AG09309 (cell line): ENCODE measurements at regions not wholly inside any gene's neighbourhood (a gene's known extent, or its start where the extent isn't known, plus 50 kb on each side); places are given as distances from the start of the nearest gene placed in this dataset.

Experiments
- DNase-seq: peaks from one replicate; pipeline ENCODE4 v3.0.0-alpha.2; 2010; ENCODE audit warnings: low read depth
- H3K4me3 ChIP-seq: 2 replicates; pipeline ENCODE4 v1.5.1; 2011; ENCODE audit warnings: mild to moderate bottlenecking, low read depth, low read length, moderate library complexity; ENCODE audit not compliant: control insufficient read depth
- TF ChIP-seq, protein P1 (sequence below): IDR thresholded peaks from 2 replicates; pipeline ENCODE4 v1.5.1; 2011; ENCODE audit warnings: mild to moderate bottlenecking, low read depth, low read length, inconsistent platforms; ENCODE audit not compliant: insufficient read depth, control insufficient read depth; ENCODE audit errors: missing control alignments

- TF ChIP-seq, protein P1, sequence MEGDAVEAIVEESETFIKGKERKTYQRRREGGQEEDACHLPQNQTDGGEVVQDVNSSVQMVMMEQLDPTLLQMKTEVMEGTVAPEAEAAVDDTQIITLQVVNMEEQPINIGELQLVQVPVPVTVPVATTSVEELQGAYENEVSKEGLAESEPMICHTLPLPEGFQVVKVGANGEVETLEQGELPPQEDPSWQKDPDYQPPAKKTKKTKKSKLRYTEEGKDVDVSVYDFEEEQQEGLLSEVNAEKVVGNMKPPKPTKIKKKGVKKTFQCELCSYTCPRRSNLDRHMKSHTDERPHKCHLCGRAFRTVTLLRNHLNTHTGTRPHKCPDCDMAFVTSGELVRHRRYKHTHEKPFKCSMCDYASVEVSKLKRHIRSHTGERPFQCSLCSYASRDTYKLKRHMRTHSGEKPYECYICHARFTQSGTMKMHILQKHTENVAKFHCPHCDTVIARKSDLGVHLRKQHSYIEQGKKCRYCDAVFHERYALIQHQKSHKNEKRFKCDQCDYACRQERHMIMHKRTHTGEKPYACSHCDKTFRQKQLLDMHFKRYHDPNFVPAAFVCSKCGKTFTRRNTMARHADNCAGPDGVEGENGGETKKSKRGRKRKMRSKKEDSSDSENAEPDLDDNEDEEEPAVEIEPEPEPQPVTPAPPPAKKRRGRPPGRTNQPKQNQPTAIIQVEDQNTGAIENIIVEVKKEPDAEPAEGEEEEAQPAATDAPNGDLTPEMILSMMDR, result no peak
These were observed 64.8 kb upstream of the NRSN1 start for GRCh38 chr6:24060982-24061754.

GRCh38 chr6:24064106-24064505 is 61.9 kb upstream of the NRSN1 start:
- no peak for DNase-seq
- no peak overlapping the region for H3K4me3 ChIP-seq
- TF ChIP-seq, protein P1, result peak; percentile 8

More at GRCh38 chr6:24060982-24061754, 64.8 kb upstream of the NRSN1 start:
- H3K4me3 ChIP-seq, result no peak overlapping the region
- no peak for DNase-seq

DNA sequence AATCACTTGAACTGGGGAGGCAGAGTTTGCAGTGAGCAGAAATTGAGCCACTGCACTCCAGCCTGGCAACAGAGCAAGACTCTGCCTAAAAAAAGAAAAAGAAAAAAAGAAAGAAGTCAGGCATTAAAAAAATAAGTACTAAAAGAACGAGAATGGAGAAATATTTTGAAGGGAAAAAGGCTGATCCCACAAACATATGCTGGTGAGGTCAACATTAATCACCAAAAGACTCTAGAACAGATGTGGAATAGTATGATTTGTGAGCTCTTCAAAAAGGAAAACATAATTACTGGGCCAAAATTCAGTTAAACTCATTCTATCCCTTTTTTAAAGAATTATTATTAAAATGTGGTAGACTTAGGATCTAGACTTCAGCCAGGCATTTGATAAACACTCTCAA is 61.2 kb upstream of the NRSN1 start:
- no peak overlapping the region for H3K4me3 ChIP-seq
- TF ChIP-seq, protein P1, result no peak
- DNase-seq, result no peak

DNA sequence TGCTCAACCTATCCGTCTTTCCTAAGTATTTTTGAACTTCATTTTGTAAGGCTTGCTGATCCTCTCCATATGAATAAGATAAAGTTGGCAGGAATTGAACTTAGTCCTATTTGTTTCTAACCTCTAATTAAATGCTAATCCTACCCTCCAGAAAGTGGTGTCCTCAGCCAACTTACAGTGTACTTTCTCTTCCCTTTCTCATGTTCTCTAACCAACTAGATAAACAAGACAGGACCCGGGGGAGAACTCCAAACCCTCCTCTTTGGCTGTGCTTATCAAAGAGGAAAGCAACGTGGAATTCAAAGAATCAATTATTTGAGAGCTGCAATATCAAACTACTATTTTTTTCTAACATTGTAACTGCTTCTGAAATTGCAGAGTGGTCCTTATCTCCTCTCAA is 56.5 kb upstream of the NRSN1 start:
- TF ChIP-seq, protein P1, result no peak
- H3K4me3 ChIP-seq, result no peak overlapping the region
- no peak for DNase-seq

DNA sequence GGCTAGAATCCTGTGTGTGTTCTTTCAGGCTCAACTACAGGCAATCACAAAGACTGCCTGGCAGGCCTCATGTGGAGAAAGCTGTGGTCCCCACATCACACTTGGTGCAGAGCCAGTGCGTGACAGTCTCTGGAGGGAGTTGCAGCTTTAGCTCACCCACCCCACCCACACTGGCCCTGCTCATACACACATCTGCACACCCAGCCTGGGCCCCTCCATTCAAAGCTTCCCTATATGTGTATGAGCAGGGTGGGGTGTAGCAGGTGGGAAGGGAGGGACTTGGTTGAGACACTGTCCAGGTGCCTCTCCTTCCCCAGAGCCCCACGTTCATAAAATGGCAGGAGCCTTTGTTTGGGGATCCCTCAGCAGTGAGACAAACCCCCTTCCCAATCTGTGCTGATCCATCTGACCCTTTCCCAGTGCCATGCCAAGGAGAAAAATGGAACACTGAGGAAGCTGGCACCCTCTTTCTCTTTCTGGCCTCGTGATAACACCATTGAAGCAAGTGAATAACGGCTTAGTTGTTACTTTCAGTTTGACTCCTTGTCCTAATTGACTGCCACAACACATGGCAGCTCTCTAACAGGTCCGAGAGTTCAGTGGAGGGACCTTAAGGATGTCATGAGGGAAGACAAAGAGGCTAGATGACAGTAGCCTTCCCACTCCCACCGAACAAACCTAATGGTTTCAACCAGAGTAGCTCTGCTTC is 53.8 kb upstream of the NRSN1 start:
- DNase-seq, result no peak
- no peak overlapping the region for H3K4me3 ChIP-seq
- TF ChIP-seq, protein P1, result no peak

DNA sequence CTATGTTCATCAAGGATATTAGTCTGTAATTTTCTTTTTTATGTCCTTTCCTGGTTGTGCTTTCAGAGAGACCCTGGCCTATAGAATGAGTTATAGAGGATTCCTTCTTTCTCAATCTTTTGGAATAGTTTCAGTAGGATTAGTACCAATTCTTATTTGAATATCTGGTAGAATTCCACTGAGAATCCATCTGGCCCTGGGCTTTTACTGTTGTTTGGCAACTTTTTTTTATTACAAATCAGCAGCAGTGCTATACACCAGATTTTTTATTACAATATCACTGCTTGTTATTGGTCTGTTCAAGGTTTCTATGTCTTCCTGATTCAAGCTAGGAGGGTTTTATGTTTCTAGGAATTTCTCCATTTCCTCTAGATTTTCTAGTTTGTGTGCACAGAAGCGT is 50.0 kb upstream of the NRSN1 start:
- no peak overlapping the region for H3K4me3 ChIP-seq
- DNase-seq, result no peak
- TF ChIP-seq, protein P1, result no peak
